HepG2 (cell line): ENCODE measurements at regions not wholly inside any gene's neighbourhood (a gene's known extent, or its start where the extent isn't known, plus 50 kb on each side); places are given as distances from the start of the nearest gene placed in this dataset.

ENCODE experiments used
- BCL6 ChIP-seq: IDR thresholded peaks from 2 replicates; pipeline ENCODE4 v1.6.1; 2016; ENCODE audit warnings: missing genetic modification reagents, missing compliant biosample characterization
- CTCF ChIP-seq: sonication (generic); formaldehyde crosslinking; IDR thresholded peaks from 2 replicates; pipeline ENCODE4 v1.5.0; 2020; ENCODE audit warnings: mild to moderate bottlenecking, missing genetic modification reagents, moderate library complexity
- EZH2 ChIP-seq: conservative IDR thresholded peaks from 2 replicates; pipeline ENCODE4 v1.6.1; 2012; ENCODE audit warnings: mild to moderate bottlenecking, low read depth, low read length, moderate library complexity
- HNRNPH1 ChIP-seq: fragments of 200-400 bp; formaldehyde crosslinking; optimal IDR thresholded peaks from 2 replicates; pipeline ENCODE3; 2017; ENCODE audit warnings: mild to moderate bottlenecking, low read depth, low read length
- IRF1 ChIP-seq: sonication (generic); formaldehyde crosslinking; IDR thresholded peaks from 2 replicates; pipeline ENCODE4 v1.4.0; 2020; ENCODE audit warnings: low read depth, mild to moderate bottlenecking, missing genetic modification reagents
- KDM1A ChIP-seq: IDR thresholded peaks from 2 replicates; pipeline ENCODE4 v1.6.1; 2016; ENCODE audit warnings: missing compliant biosample characterization
- MXI1 ChIP-seq: IDR thresholded peaks from 3 replicates; pipeline ENCODE4 v1.6.1; 2012; ENCODE audit warnings: low read depth, low read length, inconsistent platforms, borderline replicate concordance
- NBN ChIP-seq: fragments of 450-650 bp; conservative IDR thresholded peaks from 2 replicates; pipeline ENCODE4 v1.6.1; 2017
- NFYB ChIP-seq: sonication (generic); formaldehyde crosslinking; IDR thresholded peaks from 2 replicates; pipeline ENCODE4 v1.4.0; 2020; ENCODE audit warnings: missing genetic modification reagents

- TF ChIP-seq NBN: no peak
- TF ChIP-seq CTCF (CRISPR knock-in tag): no peak
- TF ChIP-seq MXI1: no peak
- TF ChIP-seq BCL6 (CRISPR knock-in tag): no peak
- no peak for TF ChIP-seq KDM1A (CRISPR knock-in tag)
- no peak for TF ChIP-seq HNRNPH1
- TF ChIP-seq EZH2: no peak
- TF ChIP-seq IRF1: no peak
- TF ChIP-seq NFYB (CRISPR knock-in tag): no peak
These were observed 772.7 kb downstream of the STPG2 start for GRCh38 chr4:97370568-97370967.
